ENCODE measurements at regions not wholly inside any gene's neighbourhood (a gene's known extent, or its start where the extent isn't known, plus 50 kb on each side); places are given as distances from the start of the nearest gene placed in this dataset.

DNA sequence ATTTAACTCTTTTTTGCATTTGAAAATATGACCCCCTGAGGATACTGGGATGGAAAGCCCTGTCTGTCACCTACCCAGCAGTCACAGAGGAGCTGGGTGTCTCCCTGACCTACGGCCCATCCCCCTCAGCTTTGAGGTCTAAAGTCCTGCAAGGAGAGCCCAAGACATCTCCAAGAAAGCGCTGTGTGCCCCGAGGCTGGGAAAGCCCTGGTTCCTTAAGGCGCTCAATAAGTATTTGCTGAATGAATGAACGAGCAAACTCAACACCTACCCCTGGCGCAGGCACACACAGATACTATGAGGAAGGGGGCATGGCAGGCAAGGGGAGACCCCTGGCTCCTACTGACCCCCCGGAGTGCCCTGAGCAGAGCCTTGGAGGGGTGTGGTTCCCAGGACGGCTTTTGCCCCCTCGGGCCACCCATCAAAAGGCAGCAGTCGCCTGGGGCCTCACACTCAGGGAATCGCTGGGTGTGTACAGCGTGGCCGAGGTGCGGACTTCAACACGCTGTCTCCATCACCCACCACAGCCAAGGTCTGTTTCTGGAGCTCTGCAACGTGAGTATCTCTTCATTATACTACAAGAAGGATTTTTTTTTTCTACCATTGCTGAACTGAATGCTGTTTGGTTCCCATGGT, 211.6 kb downstream of the ERCC6L2 start:
- no peak for DNase-seq

DNA sequence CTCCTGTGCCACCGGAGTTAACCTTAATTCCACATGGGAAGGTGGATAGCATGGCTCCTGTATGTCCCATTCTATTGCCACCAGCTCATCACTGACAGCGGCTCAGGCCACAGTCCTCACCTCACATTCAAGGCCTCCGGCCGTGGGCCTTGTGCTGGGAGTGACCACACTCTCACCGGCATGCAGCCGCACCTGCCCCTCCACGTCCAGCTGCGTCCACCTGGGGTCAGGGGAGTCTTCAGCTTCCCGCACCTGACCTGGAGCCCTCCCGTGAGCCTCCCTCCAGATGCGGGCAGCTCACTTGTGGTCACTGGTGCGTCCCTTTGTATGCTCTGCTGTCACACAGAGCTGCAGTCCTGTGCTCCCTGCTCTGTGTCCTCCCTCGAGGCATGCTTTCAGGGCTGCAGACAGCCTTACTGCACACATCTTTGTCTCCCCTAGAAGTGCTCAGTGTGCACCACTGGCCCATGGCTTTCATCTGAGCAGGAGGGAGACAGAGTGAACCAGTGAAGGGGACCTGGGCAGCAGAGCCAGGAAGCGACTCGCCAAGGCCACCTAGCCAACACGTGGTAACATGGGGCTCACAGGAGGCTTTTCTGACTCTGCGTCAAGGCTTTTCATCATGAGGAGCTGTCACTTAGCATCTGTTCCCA, 210.1 kb downstream of the ERCC6L2 start:
- DNase-seq, result no peak

DNA sequence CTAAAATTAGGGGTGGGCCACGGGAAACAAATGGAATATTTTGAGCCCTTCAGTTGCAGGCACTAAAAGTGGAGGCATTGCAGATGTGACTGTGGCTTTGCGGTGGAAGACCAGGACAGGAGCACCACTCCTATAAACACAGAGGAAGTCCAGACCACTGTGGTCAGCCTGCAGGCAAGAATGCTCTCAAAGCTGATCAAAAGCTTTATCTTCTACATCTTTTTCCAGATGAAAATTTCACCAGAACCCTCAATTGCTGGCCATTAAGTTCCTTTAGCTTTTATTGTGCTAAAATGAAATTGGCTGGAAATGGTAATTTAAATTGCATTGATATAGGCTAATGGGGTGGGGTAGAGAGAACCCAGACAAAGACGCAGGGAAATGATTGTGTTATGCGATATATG, 208.8 kb downstream of the ERCC6L2 start:
- DNase-seq, result no peak

DNA sequence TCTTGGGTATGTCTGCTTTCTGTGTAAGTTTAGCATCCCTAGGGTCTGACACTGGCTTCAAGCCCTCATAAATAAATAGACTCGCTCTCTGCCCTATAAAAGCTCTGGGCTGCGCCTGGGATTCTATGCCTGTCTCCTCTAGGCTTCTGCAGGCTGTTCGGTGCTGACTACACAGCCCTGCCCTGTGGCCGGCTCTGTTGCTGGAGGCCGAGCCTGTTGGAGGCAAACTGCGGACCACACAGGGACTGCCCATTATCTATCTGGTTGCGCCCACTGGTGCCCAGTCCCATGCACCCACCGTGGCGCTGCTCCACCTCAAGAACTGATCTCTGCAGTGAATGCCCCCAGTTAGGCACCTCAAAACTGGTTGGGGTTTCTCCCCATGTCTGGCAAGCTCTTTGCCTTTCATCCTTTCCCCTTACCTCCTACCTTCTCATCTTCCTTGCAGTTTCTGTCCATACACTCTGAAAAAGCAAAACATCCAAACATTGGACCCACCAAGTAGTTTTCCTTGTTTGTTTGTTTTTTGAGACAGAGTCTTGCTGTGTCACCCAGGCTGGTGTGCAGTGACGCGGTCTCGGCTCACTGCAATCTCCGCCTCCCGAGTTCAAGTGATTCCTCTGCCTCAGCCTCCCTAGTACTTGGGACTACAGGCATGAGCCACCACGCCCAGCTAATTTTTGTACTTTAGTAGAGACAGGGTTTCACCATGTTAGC, 207.2 kb downstream of the ERCC6L2 start:
- no peak for DNase-seq

DNA sequence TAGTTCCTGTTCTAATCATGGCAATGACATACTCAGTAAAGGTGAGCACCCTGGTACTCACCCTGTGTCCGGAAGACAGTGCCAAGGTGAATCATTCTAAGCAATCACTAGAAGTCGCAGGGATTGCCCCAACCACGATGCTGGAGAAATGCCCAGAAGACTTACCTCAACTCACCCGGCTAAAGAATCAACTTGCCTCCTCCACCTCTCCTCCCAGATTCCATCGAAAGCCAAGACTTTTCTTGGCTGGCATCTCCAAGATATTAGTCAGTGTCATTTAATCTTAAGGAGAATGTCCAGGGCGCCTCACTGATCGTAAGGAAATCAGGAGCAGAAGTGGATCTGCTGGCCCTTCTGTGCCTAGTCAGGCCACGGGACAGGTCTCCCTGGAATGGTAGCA, 204.9 kb downstream of the ERCC6L2 start:
- DNase-seq, result no peak

DNA sequence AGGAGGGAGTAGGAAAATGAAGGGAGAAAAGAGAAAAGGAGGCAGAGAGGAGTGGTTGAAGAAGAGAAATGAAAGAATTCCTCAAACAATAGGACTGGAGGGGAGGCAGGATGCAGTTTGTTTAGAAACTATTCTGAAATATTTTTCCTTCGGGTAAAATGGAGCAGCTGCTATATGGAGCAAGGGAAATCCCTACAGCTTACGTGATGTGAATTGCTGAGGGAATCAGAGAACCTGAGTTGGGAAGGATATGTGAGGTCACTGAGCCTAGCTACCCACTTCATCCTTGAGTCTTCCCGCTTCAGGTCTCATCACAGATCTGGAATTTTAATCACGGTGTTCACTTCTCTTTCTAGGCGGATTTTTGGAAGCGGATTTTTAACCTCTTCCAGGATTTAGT, 204.3 kb downstream of the ERCC6L2 start:
- DNase-seq, result no peak

DNA sequence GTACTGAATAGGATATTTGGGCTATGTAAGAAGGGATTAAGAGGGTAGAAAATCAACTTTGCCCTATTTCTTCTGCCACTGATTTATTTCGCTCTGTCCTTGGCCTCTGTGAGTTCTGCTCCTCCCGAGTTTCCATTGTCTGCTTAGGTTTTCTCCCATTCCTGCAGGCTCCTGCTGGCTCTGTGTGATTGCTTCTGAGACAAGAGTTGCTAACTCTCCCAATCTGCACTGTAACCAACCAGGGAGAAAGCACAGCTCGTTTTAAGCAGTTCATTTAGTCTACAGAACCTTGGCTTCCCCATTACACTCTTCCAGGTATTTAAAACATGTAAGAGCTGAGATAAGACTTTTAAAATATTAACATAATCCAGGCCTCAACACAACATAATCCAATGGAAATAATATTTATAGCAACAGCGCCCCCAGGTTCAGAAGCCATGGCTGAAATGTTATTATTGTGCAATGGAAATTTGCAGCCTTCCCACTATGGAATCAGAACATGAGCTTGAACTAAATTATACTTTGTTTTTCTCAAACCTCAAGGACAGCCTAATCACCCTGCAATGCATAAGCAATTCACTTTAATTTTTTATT, 203.5 kb downstream of the ERCC6L2 start:
- no peak for DNase-seq

DNA sequence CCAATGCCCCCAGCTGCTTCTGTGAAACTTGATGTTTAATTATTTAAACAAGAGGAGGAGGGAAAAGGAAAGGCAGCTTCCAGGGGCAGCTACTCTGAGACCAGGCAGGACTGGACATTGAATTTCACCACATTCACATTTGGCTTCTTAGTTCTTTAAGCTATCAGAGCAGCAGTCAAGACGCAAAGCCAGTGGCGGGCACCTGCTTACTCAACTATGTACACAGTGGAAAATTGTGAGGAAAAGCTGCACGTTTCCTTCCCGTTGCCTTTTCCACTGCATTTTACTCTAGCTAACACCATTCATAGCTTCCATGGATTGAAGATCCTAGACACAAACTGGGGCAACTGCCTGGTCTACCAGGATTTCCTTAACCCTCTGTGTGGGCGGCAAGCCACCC, 200.3 kb downstream of the ERCC6L2 start:
- DNase-seq, result no peak

DNA sequence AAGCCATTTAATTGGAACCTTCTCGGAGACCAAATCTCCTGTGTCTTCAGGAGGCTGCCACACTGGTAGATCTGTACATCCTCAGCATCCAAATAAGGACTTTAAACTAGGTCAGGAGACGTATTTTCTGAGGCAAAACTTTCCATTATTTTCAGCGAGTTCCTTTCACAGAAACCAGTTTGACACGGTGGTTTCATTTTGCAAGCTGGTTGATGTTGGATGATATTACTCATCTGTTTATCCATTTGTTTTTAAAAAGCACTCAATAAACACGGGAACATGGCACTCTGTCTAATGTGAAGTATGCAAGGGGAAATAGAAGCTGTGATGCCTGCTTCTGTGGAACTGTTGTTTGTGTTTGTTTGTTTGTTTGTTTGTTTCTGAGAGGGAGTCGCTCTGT, 199.6 kb downstream of the ERCC6L2 start:
- no peak for DNase-seq

DNA sequence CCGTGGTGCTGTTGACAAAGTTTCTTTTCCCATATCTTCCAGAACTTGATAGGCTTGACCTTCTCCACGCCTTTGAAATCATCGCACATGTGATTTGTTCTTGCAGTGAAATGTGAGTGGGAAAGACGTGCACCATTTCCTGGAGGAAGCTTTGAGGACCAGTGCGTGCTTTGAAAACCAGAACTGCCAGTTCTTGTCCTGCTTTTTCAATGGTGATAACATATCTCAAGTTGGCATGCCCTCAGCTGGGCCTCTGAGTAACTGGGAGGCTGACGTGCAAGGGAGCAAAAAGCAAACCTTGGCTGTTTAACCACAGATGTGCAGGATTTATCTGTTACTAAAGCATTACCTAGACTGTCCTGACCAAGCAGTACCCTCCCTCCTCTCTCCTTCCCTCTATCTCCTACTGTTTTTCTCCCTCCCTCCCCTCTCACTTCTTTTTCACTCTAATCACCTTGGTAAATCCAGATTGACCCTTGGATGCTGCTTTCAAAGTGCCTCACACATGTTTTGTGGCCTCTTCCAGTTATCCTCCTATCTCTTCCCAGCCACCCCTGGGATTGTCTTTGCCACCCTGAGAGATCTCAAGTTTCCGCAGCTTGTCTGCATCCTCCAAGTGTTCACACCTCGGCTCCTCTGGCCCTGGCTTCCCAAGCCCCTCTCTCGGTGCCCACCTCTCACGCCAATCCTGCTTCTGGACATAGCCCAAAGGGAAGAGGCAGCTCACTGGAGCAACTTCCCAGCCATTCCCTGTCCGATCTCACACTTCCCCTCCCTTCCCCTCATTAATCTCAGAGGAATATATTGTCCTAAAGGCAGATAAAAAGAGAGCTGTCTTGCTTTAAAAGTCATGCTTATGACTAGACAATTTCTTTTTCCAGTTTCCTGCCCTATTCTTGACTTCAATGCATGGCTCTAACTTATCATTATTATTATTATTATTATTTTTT, 198.3 kb downstream of the ERCC6L2 start:
- no peak for DNase-seq

DNA sequence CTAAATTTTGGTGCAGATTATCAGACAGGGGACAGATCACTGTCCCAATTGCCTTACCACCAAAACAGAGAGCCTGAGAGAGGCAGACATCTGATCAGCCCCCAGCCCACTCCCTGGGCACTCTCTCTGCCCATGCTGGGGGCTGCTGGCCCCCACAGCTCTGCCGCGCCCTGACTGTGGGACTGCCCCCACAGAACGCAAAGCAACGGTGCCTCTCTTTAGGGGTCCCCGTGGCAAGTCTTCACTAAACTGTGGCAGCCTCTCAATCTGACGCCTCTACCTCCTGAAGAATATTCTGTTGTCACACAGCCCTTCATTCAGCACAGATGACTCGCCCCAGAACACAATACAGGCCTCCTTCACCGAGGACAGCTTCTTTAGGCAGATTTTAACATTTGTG, 197.4 kb downstream of the ERCC6L2 start:
- no peak for DNase-seq

DNA sequence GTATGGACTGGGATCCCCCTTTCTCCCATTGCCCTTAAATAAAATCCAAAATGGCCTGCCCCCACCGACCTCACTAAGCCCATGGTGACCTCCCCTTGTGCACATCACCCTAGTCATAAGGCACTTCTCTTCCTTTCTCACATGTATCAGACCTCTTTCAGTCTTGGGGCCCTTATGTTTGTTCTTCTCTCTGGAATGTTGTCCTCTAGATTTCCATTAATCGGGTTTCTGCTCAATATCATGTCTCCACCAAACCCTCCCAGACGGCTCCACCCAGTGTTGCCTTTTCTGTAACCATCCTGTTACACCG, 196.3 kb downstream of the ERCC6L2 start:
- DNase-seq, result no peak

DNA sequence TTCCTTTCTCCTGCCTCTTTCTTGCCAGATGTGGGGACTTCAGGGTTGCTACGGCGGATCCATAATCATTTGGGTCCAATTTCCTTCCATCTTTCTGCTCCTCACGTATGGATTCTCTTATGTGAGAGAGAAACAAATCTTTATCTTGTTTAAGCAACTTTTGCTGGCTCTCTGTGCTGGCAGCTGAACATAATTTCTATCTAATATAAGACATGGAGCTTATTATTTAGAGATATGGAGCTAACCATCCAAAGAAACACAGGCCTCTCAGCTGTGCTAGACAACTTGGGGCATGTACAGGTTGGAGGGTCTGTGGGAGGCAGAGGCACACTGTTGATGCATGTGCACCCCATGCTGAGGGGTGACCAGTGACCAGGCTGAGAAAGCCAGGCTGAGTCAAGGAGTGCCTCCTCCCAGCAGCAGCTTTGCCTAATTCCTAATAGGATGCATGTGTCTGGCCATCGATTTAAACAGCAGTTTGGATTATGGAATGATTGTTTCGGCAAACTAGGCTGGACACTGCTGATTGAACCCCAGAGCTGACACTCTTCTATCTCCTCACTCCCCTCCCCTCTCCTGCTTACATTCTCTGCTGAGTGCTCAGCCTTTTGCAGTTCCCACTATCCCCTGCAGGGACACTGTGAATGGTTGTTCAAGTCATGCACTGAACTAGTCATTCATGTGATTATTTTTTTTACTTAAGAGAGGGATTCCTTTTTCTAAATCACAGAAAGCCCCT, 195.8 kb downstream of the ERCC6L2 start:
- DNase-seq, result peak; percentile 23

DNA sequence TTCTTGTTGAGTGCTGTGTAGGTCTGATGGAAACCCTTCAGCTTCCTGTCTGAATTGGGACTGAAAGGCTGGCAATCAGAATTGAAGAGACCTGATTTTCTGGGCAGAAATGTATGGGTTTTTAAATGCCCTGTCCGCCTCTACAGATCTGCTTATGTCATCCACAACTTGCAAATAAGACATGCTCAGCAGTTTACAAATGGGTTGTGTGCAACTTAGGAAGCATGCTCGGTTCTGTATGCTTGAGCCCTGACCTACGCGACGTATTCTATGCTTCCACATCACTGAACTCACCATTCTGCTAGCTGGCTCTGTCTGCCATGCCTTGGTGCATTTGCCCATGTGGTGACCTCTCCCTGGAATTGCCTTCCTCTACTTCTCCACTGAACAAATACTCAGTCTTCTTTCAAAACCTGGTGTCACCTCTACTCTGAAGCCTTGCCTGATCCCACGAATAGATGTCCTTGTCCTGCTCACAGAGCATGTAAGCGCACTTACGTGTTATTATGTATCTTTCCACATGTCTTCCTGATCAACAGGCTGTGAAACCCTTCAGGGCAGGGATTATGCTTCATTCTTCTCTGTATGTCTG, 194.2 kb downstream of the ERCC6L2 start:
- no peak for DNase-seq

DNA sequence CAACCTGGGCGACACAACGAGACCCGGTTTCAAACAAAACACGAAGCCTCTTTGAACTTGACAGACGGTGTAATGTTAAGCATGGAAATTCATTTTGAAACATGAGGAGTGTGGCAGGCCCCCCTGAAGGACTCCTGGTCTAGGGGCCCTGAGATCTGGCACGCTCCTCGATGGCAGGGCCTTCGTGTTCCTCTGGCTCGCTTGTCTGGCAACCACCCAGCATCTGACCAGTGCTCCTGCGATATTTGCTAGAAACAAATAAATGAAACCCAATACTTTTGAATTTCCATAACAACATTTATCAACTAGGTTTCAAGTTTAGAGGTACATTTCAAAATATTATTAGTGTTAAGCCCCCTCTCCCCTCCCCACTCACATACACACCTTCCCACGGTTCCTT, 193.0 kb downstream of the ERCC6L2 start:
- DNase-seq, result no peak

DNA sequence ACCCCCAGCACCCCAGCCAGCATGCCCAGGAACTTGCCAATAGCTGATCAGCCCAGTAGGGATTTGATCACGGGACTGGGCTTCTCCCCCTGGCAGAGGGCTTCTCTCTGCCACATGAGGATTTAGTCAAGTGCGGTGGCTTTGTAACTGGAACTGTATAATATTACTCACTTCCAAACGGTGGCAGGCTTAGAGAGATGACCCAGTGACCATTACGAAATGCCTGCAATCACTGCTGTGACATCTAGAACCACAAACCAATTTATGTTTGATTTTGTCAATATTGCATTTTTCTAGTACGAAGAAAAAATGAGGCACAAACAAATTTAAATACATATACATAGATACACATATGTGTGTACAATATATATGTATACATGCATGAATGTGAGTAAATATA, 192.1 kb downstream of the ERCC6L2 start:
- DNase-seq, result peak; percentile 48

DNA sequence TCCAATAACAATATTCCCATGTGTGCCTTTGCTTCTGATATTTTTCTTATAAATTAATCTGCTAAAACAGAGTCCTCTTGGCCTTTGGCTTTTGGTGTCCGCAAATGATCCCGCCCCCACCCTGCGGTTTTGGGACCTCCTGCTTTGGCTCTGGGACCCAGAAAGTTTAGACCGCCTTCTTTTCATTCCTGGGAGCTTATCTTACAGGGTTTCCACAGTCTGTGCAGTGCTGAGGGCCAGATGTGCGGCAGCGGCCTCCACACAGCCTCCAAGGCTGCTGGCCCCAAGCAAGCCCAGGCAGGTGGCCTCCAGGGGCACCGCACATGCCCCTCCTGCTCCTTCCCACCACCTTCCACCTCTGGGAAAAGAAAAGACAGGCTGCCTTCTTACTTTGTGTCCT, 191.5 kb downstream of the ERCC6L2 start:
- DNase-seq, result no peak

DNA sequence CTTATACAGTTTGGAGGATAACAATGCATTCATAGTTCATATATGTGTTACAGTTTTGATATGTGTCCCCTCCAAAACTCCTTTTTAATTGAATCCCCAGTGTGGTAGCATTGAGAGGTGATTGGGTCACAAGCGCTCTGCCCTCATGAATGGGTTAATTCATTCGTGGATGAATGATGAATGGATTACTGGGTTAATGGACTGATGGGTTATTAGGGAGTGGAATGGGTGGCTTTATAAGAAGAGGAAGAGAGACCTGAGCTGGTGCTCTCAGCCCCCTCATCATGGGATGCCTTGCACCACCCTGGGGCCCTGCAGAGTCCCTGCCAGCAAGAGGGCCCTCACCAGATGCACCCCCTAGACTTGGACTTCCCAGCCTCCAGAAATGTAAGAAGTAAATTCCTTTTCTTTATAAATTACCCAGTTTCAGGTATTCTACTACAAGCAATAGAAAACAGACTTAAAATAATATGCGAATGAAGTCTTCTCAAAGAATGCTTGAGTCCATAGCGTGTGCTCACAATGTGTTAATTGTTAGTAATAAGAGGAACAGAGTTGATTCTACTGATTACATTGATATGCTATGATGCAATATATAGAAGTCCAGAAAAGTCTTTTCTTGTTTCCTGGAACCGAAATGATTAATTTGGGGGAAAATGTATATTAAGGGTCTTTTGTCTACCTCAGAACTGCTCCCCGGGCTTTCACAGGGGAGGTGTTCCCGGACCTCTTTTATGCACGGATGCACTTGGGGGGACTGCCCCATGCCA, 190.2 kb downstream of the ERCC6L2 start:
- DNase-seq, result no peak

DNA sequence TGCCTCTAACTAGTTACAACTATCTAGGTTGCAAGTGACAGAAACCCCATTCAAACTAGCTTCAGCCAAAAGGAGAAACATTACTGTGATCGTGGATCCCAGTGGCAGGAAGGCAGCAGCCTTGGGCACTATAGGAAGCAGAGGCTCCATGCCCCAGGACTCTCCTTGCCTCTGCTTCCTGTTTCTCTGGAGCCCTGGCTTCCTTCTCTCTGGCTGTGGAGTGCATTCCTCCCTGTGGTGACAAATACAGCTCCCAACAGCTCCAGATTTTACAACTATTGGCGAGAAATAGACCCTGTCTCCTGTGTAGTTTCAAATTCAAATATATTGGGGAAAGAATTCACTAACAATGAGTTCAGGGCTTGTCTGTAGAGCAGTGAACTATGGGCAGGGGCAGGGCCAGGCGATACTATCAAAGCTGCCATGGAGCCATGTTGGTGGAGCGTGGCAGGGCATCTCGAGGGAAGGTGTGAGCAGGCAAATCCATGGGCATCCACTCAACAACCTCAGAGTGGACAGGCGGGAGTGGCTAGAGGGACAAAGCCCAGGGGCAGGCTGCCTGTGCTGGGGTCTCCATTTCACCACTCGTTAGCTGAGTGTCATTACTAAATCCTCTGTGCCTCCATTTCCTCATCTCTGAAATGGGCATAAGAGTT, 189.5 kb downstream of the ERCC6L2 start:
- DNase-seq, result peak; percentile 25

DNA sequence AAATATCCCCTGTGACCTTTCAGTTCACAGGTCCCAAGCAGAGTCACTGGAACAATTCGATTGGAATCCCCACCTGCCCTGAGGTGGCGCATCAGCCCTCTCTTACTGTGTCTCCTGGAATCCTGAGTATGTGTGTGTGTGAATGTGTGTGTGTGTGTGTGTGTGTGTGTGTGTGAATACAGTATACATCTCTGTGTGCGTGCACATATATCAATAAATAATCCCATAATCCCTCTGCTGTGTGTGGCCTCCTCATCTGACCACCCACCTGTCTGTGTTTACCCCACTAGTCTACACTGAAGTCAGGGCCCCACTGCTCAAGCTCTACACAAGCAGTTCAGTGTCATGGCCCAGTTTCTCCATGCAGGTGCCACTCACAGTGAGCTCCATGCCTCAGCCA, 187.4 kb downstream of the ERCC6L2 start:
- no peak for DNase-seq

DNA sequence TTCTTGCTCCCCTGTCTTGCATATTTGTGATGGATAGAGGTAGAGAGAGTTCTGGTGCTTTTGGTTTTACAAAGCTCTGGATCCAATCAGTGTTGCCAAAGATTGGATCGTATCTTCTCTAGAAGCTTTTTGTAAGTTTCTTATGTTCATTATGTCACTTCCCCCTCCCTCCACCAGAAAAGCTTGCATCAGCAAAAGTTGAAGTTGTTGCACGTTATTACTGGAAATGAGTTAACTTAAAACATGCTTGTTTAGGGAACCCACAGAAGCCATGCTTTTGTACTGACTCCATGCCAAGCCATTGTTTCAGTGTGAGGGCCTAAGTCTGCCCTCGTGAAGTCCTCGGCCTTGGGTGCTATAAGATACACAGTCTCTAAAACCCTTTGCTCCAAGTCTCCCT, 186.5 kb downstream of the ERCC6L2 start:
- DNase-seq, result peak; percentile 80

All from suppressor macrophage treated with lipopolysaccharide for 4 hours (primary cell).